GM18519 (cell line): ENCODE measurements at regions not wholly inside any gene's neighbourhood (a gene's known extent, or its start where the extent isn't known, plus 50 kb on each side); places are given as distances from the start of the nearest gene placed in this dataset.
A peak's percentile ranks its signal among the peaks of the same experiment; 100 is the strongest.

Experiments
- ATAC-seq: cut with Tn5 transposase; IDR thresholded peaks from one replicate; pipeline ENCODE4 v1.9.1; 2021; ENCODE audit warnings: mild to moderate bottlenecking, moderate library complexity; ENCODE audit not compliant: unreplicated experiment, low FRiP score

DNA sequence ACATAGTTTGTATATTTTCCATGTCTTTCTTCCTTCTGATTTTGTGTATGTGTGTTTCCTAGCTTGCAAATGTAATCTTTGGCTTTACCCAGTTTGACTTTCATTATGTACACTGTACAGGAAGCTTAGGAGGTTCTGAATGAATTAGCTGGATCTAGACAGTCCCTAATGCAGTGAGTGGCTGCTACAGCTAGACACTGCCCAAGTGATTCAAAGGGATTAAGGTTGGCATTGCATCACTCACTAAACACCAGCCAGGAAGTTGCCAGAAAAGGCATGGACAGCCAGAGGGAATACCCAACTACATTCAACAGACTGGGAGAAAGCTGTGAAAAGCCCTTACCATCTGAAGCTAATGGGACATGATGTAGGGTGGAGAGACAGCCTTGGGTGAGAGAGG lies 316.0 kb upstream of the MEX3C start:
- ATAC-seq, result no peak

DNA sequence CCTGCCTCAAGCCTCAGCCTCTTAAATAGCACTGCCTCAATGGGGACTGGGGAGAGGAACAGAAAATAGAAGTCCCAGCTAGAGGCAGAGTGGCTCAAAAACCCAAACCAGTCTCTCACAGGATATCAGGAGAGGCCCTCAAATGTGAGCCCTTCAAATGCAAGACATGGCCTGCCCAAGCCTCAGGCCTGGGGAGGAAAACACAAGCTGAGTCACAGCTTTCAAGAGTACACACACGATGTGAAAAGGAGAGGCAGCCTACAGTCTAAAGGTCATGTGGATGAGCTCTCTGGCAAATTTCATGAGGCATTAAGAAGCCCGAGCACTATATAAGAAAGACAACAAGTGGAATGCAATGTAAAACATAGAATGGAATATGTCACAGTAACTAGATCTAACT lies 316.6 kb upstream of the MEX3C start:
- ATAC-seq, result no peak

DNA sequence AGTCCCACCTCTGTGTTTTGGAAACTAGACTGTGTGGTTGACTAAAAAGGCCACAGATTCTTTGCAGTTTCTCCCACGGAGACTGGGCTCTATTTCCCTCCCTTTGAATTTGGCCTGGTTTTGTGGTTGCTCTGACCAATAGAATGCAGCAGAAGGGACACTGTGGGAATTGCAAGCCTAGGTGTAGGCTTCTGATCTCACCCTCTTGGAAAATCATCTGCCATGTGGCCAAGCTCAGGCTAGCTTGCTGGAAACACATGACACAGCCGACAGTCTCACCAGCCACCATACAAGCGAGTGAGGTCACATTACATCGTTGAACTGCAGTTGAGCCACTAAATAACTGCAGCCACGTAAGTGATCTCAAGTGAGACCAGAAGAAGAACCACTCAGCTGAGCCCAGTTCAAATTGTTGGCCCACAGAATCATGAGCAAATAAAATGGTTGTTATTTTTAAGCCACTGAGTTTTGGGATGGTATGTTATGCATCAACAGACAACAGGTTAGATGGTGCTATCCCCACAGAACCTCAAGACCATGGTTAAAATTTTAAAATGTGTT lies 319.1 kb upstream of the MEX3C start:
- no peak for ATAC-seq

DNA sequence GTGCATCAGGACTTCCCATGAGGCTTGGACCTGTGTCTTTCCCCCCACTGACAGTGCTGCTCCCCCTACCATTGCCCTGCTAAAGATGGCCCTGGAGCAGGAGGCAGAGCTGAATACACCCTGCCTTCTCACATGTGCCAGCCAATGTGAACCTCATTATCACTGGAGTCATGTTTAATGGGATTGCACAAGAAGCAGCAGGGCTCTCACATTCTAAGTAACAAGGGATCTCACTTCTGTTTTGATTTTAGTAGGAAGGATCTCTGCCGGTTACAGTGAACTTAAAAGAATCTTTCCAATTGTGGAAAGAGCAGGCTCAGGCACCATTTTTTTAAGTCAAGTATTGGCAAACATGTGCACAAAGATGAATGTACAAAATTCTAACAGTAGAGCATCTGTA lies 322.1 kb upstream of the MEX3C start:
- ATAC-seq, result no peak

DNA sequence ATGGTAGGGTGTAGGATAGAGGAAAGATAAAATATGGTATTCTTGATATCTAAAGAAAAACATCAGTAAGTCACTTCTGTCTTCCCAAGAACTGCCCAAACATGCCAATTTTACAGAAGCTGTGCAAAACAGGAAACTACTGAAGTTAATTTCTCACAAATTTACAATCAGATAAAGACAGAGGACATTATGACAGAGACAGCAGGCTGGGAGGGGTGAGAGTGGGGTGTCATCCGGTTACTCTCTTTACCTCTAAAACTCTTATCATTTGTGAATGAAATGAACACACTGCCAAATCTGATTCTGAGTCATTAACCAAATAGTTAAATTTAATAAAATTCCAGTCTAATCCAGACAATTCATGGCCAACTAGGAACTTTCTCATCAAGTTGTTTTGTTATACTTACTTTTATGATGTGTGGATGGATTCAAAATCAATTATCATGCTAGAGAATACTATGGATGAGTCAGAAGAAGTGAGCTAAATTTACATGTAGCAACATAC lies 323.2 kb upstream of the MEX3C start:
- ATAC-seq, result no peak

DNA sequence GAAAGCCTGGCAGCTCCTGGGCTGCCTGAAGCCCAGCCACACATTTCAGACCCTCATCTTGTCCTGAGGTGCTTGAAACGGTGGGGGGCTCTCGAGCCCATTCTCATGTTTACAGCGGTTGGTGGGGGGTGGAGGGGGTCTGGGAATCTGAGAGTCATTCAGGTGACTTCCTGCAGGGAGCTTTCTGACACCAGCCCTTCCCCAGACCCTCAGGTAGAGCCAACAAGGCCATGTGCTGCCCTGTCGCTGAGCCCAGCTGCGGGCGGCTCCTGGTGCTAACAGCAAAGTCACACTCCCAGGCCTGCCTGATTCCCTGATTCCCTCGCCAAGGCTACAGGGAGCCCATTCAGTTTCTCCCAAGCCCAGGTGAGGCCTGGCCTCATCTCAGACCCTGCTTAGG lies 324.9 kb upstream of the MEX3C start:
- no peak for ATAC-seq

DNA sequence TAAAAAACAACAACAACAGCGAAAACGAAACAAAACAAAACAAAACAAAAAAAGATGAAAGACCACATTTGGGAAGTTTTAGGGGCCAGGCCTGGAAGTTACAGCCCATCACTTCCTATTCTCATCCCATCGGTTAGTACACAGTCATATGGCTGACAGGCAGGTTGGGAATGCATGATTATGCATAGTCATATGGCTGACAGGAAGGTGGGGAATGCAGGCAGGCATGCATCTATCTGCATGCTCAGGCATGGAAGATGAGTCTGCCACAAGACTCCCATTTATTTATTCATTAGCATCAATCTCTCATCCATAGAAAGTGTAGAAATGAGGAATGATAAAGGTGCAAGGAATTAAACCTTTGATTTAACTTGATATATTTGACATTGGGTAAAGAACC lies 325.3 kb upstream of the MEX3C start:
- no peak for ATAC-seq

DNA sequence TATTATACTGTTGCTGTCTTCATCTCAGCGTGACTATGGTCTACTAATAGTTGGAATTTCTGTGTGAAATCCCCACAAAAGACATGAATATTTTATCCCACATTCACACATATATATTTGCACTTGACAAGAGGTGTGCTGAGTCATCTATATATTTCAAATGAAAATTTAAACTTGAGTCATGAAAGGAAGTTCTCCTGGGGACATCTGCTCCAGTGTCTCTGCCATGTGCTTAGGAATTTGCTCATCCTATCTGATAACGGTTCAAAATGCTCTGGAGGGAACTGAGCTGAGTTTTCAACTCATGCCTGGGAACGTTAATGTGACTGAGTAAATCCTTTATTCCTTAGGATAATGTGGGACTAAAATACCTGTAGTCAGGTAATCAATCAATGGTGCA lies 326.2 kb upstream of the MEX3C start:
- ATAC-seq, result no peak

DNA sequence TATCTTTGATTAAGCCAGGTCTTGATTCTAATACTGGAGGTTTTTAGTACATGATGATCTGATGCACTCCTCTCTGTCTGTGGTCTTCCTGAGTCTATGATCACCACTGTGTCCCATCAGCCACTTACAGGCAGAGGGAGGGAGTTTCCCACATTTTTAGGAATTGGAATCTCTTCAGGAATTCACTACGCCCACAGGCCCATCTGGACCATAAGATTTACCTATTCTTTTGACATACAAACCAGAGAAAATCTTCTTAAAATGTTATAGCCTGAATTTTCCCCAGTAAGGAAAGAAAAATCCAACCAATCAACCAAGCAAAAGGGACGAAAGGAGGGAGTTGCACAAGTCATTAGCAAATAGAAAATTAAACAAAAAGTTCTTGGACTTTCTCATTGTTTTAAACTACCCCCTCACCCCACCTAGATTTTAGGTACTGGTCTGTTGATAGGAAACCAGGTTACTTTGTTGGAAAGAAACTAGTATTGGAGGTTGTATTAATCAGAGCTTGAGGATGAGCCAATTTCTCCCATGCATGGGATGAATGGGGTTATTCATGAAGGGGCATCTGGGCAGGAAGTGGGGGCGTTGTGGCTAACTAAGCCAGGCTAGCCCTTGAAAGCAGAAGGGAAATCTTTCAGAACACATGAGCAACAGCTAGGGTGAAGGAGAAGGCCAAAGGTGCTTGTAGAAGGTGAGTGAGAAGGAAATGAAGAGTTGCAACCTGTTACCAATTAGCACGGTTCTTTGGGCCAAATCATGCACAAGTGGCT lies 328.2 kb upstream of the MEX3C start:
- no peak for ATAC-seq

DNA sequence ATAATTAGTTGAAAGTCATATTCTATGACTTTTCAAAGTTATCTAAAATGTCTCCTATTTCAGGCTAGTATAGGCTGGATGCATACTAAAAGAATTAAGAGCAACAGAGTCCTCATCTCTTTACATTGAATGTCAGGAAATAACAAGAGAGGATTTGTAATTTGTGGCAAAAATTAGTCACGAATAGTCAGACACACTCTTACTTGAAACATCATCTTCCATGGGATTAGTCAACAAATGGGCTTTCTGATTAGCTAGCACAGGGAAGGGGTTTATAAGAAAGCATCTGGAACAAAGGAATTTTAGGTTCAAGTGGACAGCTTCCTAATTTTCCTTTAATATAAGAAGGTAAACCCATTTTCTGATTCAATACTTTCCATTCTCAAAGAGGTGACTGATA lies 330.3 kb upstream of the MEX3C start:
- ATAC-seq, result no peak

DNA sequence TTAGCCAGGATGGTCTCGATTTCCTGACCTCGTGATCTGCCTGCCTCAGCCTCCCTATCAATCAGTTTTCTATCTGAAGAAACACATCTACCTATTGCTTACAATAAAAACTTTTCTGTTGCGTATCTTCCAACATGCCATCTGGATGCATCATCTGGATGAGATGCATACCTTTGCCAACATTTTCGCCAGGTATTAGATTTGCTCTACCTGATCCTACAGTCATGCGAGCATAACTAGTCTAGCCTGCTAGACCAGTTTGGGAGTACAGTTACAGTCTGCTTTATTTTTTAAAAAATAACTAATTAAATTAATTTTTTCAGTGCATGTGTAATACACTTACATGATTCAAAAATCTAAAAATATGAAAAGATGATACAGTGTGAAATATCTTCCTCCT lies 334.0 kb upstream of the MEX3C start:
- no peak for ATAC-seq

DNA sequence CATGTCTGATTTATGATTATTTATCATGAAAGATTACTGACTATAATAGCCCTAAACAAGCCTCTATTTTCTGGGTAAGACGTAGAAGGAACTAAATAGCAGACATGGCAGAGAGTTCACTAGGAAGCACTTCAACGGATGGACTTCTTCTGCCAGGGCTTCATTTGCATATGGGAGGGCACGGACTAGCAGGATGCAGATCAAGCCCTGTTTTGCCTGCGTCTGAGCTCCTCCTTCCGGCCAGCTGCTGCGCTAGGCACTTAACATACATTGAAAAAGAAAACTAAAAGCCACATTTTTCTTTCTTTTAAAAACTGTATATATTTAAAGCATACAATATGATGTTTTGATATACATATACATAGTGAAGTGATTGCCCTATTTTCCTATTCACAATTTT lies 340.0 kb upstream of the MEX3C start:
- ATAC-seq, result peak; percentile 95

DNA sequence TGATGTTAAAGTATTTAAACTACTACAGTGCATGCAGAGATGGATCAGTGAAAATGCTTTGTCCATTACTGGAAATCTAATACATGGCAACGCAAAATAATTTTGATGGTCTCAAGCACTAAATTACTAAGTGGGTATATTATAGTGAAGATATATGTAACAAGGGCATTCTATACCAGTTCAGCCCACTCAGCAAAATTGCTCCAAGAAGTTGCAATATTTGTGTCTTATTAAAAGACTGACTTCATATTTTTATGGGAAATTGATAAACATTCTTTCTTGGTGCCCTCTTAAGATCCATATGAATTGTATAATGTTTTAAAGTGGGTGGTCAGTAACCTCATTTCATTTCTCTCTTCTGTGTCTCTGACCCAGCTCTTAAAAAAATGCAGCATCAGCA lies 343.1 kb upstream of the MEX3C start:
- ATAC-seq, result no peak

DNA sequence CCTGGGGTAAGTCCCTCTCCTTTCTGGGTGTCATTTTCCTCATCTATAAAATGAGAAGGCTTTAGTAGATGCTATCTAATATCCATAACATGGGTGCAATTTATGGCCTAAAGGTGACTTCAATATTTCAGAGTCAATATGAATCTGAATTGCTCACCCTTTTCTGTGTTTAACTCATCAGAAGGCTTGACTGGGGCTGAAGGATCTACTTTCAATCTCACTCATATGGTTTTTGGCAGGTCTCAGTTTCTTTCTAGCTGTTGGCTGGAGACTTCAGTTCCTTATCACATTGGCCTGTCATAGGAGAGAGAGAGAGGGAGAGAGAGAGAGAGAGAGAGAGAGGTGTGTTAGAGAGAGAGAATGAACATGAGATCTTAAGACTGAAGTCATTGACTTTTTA lies 343.7 kb upstream of the MEX3C start:
- no peak for ATAC-seq

DNA sequence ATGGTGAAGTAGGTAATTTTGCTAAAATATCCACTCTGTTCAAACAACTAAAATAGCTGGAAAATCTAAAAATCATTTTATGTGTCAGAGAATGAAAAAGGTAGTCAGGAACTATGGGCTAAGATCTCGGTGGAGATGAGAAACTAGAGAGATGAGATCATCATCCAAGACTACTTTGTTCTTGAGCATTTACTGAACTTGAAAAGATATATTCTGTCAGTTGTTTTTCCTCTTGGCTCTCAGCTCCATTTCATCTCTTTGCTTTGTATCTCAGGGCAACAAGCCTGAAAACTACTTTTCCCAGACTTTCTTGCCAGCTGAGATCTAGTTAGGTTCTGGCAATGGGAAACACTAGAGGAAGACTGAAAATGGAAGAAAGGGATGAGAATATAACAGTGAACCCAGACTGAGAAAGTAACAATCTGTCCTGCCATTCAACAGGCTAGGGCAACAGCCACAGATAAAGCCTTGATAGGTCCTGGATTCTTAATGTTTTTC lies 346.2 kb upstream of the MEX3C start:
- ATAC-seq, result no peak

DNA sequence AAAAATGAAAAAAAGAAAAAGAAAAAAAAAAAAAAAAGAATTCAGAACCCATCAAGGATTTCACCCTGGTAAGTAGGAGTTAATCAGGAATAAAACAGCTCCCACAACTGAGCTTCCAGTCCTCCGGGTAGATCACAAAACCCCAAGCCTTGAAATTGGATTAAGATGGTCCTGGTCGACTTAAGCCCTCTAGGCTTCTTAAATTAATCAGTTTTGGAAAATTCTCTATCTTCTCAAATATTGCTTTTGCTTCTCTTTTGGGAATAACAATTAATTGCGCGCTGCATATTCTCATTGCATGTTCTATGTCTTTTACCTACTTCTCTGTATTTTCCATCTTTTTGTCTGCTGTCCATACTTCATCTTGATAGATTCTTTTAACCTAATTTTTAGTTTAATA lies 348.0 kb upstream of the MEX3C start:
- no peak for ATAC-seq

DNA sequence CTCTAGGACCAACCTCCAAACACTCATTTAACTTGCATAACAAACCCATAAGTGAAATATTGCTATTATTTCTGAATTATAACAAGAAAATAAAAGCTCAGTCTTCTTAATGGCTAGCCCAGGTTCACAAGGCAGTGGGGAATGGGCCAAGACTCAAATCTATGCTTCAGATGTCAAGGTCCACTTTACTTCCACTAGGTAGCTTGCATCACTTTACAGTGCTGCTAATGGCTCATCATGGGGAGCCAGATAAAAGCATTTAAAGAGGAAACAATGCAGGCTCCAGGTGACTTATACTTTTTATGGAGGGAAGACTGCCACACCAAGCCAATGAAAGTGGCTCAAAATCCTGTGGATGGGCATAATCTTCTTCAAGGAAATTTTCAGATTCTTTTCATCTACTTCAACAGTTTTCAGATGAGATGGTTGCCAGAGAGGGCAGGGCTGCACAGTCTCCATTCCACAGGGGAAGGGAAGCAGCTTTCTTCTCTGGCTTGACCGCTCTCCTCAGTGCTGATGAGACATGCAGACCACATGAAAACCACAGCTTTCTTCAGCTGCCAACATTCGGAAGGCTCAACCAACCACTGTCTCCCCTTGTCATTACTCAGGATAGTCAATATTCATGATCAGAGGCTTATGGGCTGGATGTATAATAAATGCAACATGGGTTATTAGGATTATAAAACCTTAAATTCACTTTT lies 361.9 kb upstream of the MEX3C start:
- no peak for ATAC-seq

DNA sequence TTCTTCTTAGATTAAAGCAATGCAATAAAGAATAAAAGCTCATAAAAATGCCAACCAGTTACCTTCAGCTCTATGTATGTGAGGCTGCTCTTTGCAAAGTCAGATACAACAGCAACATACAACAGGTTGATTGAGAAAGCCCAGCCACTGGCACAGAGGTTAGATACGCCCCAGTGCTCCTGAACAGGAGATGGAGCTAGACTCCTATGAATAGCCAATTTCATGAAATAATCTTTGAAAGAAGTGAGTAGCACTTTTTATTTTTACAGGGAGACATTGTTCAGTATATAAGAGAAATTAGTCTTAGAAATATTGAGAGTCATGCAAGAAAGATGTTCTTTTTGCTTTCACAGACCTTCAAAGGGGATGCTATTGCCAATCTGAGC lies 362.4 kb upstream of the MEX3C start:
- ATAC-seq, result no peak

DNA sequence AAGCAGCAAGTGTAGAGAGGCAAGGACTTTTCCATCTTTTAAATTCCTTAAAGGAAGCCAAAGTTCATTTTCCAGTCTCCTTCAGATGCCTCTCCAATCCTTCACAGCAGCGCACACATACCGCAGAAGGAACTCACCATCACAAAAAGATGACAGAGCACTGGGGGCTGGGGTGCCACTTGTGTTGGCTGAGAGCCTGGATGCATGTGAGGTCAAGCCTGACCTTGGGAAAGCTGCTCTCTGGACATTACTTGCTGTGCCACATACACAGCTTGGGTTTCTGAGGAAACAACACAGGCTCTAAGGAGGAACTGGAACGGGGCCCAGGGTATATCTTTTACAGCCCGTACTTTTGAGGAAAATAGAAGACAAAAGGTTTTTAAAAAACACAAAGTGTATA lies 364.3 kb upstream of the MEX3C start:
- ATAC-seq, result no peak

DNA sequence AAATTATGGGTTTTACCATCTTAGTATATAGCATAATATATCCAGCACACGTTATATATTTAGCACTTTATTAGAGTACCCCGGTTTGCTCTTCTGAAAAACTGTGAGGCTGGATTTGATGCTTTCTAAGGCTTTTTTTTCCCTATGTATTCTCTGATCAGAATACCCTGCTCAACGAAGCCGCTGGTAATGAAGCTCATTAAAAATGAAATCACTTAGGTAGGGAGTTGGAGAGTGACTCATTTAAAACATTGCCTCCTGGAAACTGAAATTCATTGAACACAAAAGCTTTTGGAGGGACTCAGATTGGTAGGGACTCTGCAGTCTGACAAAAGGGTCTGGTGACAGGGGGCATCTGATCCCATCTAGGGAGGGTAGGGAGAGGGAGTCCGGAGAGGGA lies 365.4 kb upstream of the MEX3C start:
- ATAC-seq, result no peak

DNA sequence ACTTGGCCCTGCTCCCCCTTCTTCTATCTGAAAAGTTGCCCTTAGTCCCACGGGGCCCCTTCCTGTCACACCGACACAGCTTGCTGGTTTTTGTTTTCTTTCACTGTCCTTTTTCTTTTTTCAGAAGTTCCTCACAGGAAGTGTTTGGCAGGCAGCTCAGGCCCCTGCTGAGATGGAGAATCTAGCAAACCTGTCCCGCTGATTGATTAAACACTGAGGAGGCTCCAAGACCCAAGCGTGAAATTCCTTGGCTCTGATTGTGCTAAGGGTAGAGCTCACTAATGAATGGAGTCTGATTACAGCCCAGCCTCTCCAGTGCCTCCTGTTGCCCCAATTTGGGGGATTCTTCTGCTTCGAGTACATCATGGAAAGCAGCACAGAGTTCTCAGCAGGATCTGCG lies 365.9 kb upstream of the MEX3C start:
- no peak for ATAC-seq

DNA sequence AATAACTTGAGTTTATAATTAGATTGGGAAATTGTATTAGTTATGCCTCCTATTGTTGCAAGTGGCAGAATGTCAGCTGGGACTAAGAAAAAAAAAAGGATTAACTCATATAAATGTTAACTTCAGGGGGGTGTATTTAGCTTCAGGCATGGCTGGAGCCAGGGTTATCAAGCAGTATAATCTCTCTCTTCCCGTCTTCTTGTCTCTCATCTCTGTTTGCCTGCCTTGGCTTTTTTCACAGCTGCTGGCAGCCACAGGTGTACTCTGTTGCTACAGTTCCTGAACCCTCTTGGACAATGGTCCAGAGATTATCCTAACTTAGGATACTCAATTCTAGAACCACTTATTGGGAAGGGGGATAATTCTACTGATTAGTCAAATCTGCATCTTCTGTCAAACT lies 370.7 kb upstream of the MEX3C start:
- ATAC-seq, result no peak
